C1 segment of cervical spinal cord (tissue), 14 donors: ENCODE measurements at regions not wholly inside any gene's neighbourhood (a gene's known extent, or its start where the extent isn't known, plus 50 kb on each side); places are given as distances from the start of the nearest gene placed in this dataset.
"Not testable (repeated sequence)": the region's sequence is repeated elsewhere in the genome, so short reads cannot be mapped to it uniquely, and the experiment has no call there.

Source experiments
- DNase-seq, 14 donors: peaks; one replicate each; lab custom pipeline; 2025; lab: John Stamatoyannopoulos, UW

DNA sequence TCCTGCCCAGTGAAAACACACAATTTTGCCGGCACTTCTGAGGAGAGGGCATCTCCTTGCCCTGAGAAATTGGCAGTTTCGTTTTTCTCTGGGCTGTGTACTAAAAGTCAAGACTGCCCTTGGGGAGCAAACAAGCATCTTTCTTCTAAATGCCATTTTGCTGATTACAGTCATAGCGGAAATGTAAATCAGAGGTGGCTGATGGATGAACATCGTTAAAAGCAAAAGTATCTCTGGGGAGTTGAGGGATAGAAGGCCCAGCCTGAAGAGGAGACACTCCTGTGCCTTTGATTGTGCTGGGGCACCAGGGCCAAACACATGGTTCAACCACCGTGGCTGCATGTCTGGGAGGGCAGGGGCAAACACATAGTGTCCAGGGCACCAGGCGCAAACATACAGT, 49.8 kb downstream of the ABCC12 start:
- no peak for DNase-seq

DNA sequence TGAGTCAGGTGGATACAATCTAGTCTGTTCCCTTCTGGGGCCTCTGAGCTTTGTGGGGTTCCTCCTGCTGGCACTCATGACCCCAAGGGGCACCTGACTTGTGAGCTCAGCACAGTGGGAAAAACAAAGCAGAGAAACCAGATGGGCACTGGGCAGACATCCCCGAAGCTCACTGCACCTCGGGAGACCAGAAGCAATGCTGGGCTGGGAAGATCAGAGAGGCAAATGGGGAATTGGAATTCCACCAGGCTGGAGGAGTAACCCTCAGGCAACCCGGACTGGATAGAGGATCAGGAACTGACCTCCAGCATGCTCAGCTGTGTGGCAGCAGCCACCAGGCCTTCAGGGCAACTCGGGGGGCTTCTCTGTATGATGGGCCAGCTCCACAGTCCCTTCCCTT, 50.3 kb downstream of the ABCC12 start:
- no peak for DNase-seq

DNA sequence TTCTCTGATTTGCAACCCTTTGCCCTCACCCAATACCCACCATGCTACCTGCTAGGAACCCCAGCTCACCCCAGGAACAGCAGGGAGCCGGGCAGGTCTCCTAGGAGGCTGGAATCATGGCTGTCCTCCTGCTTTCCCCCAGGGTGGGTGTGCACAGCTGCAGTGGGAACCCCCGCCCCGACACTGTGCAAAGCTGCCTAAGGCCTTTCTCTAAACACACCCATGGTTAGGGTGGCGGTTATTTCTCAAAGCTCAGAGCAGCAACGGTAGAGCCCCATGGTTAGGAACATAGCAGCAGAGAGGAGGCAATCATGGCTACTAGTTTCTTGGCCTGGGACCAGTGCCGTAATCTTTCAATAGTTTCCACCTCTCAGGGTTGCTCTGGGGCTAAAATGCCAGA, 52.2 kb downstream of the ABCC12 start:
- no peak for DNase-seq

DNA sequence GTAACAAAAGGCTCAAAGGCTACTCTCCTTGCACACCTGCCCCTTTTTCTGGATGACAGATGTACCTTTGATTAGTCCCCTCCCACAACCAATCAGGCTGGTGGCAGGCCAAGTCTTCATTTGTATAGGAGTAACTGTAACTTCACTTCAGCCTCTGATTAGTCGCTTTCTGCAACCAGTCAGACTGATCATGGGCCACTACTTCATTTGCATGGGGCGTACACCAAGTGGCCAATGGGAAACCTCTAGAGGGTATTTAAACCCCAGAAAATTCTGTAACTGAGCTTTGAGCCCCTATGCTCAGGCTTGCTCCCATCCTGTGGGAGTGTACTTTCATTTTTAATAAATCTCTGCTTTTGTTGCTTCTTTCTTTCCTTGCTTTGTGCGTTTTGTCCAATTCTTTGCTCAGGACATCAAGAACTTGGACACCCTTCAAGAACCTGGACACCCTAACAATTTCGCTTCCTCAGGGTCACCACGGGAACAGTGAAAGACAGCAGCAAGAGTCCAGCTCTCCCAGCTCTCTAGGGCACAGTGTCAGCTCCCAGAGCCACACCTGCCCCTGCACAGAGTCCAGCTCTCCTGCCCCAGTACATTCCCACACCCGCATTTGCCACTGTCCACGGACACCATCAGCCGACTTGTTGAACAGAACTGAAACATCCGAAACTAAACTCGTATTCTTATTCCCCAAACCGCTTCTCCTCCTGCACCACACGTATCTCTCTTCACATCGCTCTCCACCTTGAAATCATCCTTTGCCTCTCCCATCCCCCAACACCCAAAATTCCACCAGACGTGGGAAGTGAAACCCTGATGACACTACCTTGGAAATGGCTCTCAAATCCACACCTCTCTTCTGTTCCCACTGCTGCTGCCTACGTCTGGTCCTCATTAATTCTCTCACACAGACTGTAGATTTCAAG, 53.4 kb downstream of the ABCC12 start:
- no peak for DNase-seq

DNA sequence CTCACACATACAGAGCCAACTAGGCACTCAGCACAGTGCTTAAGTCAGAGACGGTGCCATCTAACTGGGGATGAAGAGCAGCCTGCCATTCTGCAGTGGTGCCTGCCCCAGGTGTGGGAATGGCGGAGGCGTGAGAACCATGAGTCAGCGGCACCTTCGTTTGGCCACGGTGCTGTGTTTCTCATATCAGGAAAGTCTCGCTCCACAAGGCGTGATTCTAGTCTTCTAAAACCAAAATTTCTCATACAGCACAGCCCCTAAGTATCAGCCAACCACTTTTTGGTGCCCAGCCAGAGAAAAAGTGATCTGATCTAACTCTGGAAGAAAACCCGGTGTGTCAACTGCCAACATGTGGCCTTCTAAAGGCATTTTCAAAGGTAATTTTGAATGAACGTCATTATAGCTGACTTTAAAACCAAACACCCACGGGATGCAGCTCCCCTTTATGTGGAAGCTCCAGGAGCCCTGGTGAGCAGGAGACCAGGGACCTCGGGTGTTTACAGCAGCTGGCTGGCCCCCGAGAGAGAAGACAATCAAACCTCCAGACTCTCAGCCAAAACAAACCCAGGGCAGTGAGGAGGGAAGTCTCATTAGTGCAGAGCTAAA, 54.6 kb downstream of the ABCC12 start:
- DNase-seq: no peak

DNA sequence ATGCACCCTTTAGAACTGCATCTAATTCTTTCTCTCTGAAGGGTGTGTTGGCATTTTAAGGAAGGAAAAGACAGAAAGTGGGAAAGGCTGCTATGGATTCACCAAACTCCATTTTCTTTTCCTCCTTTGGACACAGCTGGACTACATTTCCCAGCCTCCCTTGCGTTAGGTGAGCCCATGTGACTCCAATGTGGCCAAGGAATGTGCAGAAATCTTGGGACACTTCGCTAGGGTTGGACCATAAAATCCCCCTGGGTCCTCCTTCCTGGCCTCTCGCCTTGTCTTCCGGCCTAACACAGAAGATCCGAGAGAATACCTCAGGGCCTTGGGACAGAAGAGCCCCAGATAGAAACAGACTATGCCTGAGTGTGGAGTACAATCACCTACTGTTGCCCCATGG, 56.3 kb downstream of the ABCC12 start:
- DNase-seq: no peak

DNA sequence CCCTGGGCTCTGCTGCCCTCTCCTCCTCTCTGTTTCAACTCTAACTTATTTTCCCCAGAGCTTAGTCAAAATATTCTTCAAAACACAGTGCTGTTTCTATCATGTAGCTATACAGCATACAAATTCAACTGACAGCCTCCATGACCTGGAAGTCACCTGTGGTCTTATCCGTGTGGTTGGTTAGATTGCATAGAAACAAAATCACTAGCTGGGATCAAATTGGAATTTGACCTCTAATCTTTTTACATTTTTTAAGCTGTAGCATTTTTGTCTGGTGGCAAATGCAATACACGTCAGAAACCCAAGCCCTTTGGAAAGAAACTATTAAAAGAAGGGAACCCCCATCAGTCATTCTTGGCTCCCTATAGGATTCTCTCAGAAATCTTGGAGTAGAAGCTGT, 57.3 kb downstream of the ABCC12 start:
- no peak for DNase-seq

DNA sequence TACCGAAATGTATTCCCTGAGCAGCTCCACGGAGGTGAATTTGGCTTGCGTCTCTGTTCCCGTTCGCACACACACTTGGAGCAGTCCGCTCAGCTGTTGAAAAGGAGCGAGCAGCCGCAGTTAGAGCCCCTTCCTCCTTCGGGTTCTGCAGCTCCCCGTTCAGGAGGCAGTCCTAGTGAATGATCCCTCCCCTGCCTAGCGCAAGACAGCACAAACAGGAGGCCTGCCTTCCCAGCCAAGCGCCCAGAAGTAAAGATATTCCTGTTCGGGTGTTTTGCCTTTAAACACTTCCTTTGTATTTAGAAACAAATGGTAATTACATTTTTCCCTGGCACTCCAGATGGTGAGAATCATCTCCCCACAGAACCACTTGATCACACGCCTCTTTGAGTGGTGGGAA, 64.7 kb downstream of the ABCC12 start:
- DNase-seq: no peak

DNA sequence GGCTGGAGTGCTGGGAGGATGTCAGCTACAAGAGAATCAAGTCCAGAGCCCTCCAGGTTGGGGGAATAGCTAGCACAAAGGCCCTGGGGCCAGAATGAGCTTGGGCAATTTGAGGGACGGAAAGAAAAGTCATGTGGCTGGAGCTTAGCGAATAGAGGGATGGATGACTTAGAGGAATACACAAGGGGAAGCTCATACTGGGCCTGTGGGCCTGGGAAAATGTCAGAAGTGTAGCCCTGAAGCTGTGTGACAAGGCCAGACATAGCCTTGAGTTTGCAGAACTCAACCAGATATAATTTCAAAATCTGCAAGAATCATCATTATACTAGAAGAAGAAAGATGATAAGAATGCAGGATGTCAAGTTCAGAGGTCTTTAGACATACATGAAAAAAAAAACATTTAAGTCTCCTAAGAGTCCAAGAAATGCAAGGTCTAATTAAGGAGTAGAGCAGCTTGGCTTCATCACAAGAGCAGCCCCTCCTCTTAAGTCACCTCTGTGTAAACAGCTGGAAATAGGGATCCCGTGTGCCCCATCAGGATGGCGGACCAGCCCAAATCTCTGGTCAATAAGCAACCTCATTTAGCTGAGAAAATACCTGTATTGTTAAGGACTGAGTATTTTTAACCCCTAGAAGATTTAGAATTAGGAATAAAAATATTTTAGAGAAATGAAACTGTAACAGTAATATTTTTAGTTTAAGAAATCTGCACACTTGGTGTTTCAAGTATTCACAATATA, 66.6 kb downstream of the ABCC12 start:
- no peak for DNase-seq

DNA sequence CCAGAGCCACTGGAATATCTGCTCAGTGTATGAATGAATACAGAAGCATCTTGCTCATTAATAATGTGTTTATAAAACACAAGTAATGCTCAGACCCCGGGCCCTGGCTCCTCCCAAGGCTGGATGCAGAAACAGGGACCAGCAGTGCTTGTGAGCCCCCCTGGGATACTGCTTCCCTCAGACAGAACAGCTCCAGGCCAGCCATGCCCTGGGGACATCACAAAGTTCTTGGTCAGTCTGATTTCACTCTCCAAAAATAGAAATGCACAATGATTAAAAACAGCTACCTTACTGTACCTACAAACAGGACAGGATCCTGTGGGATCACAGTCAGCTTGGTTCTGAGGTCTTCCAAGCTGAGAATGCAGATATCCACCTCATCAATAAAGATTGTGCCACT, 68.2 kb downstream of the ABCC12 start:
- no peak for DNase-seq

DNA sequence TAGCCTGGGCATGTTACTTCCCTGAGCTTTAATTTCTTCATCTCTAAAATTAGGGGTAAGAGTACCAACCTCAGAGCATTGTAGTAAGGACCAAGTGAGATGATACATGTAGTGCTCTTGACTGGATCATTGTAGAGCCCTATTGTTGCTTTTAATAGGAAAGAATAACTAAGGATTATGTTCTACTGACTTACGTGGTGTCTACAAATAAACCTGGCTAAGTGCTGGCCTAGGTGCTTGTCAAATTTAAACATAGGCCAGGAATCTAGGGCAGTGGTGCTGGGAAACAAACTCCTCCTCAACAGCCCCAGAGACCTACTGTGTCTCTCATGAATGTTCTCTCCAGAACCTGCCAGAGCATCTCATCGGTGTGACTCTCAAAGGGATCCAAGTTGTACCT, 69.4 kb downstream of the ABCC12 start:
- no peak for DNase-seq

DNA sequence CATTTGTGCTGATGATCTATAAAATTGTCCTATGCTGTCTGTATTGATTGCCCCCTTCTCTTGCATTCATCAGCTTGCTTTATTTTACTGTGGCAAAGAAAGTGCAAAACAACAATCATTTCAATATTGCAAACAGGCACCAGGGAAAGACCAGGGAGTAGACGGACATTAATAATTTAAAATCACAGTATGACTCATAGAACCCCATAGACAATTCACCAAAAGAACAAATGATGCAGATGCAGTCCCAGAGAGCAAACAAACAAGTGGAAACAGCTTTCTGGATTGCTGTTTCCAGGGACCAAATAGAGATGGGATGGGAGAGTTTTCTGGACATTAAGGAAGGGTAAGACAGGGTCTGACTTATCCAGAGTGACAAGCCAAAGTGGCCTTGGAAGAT, 70.1 kb downstream of the ABCC12 start:
- DNase-seq: no peak

DNA sequence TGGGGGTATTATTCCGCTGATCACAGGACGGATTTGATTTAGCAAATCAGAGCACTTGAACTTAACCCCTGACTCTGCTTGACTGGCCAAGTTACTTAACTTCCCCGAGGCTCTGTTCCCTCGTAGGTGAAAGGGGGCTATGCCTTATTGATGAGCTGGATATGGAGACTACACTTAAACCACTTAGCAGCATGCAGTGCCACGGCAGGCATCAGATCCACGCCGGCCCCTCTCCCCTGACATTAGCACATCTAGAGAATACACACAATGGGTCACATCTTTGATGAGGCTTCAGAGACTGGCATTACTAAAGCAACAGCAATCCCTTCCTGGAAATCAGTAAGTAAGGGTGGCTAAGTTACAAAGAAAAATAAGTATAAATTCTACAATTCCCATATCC, 71.0 kb downstream of the ABCC12 start:
- no peak for DNase-seq

DNA sequence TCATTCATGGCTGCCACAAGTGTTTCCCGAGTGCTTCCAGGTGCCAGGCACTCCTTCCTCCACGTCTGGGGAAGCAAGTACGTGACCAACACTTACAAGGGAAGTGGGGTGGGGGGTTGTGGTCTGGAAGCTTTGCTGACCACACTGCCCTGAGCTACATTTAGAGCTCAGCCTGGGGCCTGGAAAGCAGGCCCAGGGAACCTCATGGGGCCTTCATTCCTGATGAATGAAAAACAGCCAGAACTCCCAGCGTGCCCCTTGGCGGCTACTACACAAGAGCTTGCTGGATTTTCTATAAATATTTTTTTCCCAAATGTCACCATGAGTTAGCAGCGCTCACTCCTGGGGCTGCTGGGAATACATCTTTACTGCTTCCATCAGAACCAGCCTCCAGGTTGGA, 73.3 kb downstream of the ABCC12 start:
- peak in 1 of 14 donors; percentile 35 for DNase-seq

DNA sequence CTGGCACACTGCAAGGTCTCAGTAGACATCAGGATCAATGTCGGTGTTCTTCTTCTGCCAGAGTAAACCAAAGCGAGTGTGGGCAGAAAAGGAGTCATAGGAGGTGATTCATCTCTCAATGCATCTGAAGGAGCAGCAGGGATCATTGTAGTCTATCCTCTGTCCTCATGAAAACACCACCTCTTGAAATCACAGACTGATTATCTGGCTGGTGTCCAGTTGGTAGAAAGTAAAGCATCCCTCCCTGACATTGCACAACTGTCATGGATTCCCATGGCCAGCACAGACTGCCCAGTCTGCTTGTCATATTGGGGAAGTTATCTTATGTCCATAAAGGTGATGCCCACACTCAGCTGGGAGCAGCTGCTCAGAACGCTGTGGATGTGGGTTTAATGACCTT, 74.1 kb downstream of the ABCC12 start:
- no peak for DNase-seq

DNA sequence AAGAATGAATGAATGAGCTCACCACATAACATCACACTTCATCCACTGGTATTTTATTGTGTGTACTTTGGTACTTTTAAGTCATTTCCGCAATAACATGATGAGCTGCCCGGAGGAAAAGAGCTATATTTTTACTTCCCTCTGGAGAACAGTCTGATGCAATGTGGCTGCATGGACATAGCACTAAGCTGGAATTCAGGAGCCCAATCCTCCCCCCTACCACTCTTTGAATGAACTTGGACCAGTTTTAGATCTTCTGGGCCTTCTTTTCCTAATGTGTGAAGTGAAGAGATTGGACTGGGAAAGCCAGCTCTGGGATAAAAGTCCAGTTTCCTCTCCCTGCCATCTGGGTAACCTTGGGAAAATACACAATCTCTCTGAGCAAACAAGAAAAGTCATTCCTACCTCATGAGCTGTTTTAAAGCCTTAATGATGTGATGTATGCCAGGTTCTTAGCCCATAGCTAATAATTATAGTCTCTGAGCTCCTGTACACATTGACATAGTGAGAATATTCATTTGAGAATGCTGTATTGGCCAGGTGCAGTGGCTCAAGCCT, 79.3 kb downstream of the ABCC12 start:
- no peak for DNase-seq

DNA sequence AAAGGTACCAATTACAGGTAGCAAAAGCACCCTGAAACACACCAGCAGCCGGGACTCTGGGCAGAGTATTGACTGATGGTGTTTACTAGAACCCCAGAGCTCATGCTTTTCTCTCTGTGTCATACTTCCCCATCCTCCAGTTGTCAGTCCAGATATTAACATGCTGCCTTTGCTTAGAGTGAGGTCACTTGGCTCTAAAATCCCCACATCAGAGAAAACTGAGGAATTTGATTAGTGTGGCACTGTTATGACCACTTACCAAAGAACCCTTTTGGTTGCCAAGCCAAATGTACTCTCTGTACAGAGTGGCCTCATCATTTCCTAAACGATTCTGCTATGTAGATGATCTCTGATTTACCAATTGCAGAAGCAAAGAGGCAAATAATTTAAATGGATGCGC, 80.4 kb downstream of the ABCC12 start:
- no peak for DNase-seq

DNA sequence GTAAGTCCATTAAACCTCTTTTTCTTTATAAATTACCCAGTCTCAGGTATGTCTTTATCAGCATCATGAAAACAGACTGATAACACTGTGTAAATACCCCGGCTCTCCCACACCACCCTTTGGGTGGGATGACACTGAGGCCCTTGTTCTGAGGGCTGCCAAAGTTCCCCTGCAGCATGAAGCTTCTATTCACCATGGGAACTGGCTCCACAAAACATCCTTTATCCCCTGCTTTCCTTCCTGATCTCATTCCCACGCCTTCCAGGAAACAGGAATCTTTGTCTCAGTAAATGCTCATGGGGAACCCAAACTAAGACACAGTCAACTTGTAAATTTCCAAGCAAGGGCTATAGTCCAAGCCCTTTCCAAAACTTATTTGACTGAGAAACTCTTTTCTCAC, 88.4 kb downstream of the ABCC12 start:
- no peak for DNase-seq

DNA sequence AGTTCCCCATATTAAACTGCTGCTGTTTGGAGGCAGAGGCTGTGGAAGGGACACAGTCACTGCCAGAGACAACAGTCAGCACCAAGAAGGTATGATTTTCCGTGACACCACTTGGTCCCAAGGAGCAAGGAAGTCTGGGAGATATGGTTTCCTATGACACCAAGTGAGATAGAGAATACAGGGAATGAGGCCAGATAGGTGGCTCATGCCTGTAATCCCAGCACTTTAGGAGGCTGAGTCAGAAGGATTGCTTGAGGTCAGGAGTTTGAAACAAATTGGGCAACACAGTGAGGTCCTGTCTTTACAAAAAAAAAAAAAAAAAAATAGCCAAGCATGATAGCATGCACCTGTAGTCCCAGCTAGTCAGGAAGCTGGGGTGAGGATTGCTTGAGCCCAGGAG, 90.8 kb downstream of the ABCC12 start:
- DNase-seq: no peak

DNA sequence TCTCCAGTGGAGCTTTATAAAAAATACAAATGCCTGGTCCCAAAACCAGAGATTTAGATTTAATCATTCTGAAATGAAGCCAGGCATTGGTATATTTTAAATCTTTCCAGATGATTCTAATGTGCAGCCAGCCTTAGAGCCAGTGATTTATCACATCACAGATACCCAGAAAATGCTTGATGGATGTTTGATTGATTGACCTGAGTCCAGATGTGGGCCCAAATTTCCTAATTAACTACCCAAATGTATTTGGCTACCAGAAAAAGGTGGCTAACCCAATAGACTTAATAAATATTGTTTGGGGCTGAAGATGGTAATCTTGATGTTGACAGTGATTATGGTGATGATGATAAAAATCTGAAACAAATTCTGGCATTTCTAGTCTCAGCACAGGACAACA, 93.1 kb downstream of the ABCC12 start:
- no peak for DNase-seq

DNA sequence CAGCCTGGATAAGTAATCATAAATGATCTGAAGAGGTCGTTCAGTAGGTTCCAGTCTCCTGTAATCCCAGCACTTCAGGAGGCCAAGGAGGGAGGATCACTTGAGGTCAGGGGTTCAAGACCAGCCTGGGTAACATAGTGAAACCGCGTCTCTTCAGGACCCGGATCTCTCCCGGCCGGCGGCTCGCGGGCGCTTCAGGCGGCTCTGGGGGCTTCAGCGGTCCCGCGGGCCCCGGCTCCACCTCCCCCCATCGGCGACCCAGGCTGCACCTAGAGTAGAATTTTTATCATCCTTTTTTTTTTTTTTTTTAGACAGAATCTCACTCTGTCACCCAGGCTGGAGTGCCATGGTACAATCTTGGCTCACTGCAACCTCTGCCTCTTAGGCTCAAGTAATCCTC, 95.9 kb downstream of the ABCC12 start:
- DNase-seq: no peak

DNA sequence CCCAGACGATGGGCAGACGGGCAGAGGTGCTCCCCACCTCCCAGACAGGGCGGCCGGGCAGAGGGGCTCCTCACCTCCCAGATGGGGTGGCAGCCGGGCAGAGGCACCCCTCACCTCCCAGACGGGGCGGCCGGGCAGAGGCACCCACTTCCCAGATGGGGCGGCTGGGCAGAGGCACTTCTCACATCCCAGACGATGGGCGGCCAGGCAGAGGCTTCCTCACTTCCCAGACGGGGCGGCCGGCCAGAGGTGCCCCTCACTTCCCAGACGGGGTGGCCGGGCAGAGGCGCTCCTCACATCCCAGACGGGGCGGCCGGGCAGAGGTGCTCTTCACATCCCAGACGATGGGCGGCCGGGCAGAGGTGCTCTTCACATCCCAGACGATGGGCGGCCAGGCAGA, 96.6 kb downstream of the ABCC12 start:
- DNase-seq: not testable (repeated sequence)
